ENCODE measurements at regions not wholly inside any gene's neighbourhood (a gene's known extent, or its start where the extent isn't known, plus 50 kb on each side); places are given as distances from the start of the nearest gene placed in this dataset.

GRCh38 chr10:131748831-131749766 is 151.7 kb upstream of the PPP2R2D start:
- Histone ChIP-seq H3K9me3 (ENCODE audit: control insufficient read depth, insufficient read depth, low read length) (peaks cover 89% of the 10 kb centered on the region), H3K4me3 (ENCODE audit: low read depth, low read length) (no peak overlapping the region), H3K27me3 (ENCODE audit: control insufficient read depth, insufficient read depth, low read length) (no peaks in the 10 kb centered on the region), H3K27ac (ENCODE audit: low read depth, low read length) (no peak overlapping the region)
- POLR2A ChIA-PET = no interaction called here
- no peak for TF ChIP-seq CTCF (IDR thresholded peaks at IDR 0.05; ENCODE audit: low read depth, low read length)
- CTCF ChIA-PET = no interaction called here
- no peak for DNase-seq (ENCODE audit: low read depth, low spot score)

GRCh38 chr10:131749767-131750142 is 151.1 kb upstream of the PPP2R2D start:
- H3K4me3 ChIP-seq (ENCODE audit: low read depth, low read length) = no peak overlapping the region
- TF ChIP-seq CTCF (IDR thresholded peaks at IDR 0.05; ENCODE audit: low read depth, low read length) = no peak
- H3K9me3 ChIP-seq (ENCODE audit: control insufficient read depth, insufficient read depth, low read length) = peaks cover 89% of the 10 kb centered on the region
- DNase-seq (ENCODE audit: low read depth, low spot score) = no peak
- no peaks in the 10 kb centered on the region for H3K27me3 ChIP-seq (ENCODE audit: control insufficient read depth, insufficient read depth, low read length)
- no peak overlapping the region for H3K27ac ChIP-seq (ENCODE audit: low read depth, low read length)
- ChIA-PET CTCF (no interaction called here), POLR2A (no interaction called here)

- no peak overlapping the region for H3K27ac ChIP-seq (ENCODE audit: low read depth, low read length)
- no peak overlapping the region for H3K4me3 ChIP-seq (ENCODE audit: low read depth, low read length)
- ChIA-PET POLR2A (no interaction called here), CTCF (no interaction called here)
- no peaks in the 10 kb centered on the region for H3K27me3 ChIP-seq (ENCODE audit: control insufficient read depth, insufficient read depth, low read length)
- H3K9me3 ChIP-seq (ENCODE audit: control insufficient read depth, insufficient read depth, low read length) = peaks cover 85% of the 10 kb centered on the region
- no peak for DNase-seq (ENCODE audit: low read depth, low spot score)
- no peak for TF ChIP-seq CTCF (IDR thresholded peaks at IDR 0.05; ENCODE audit: low read depth, low read length)
Measured at GRCh38 chr10:131750171-131750895, 150.5 kb upstream of the PPP2R2D start.

- DNase-seq (ENCODE audit: low read depth, low spot score) = no peak
- Histone ChIP-seq H3K9me3 (ENCODE audit: control insufficient read depth, insufficient read depth, low read length) (peaks cover 78% of the 10 kb centered on the region), H3K27ac (ENCODE audit: low read depth, low read length) (no peak overlapping the region), H3K27me3 (ENCODE audit: control insufficient read depth, insufficient read depth, low read length) (no peaks in the 10 kb centered on the region), H3K4me3 (ENCODE audit: low read depth, low read length) (no peak overlapping the region)
- POLR2A ChIA-PET = no interaction called here
- CTCF ChIA-PET = no interaction called here
- no peak for TF ChIP-seq CTCF (IDR thresholded peaks at IDR 0.05; ENCODE audit: low read depth, low read length)
Measured at GRCh38 chr10:131750973-131751826, 149.6 kb upstream of the PPP2R2D start.
